ENCODE measurements at regions not wholly inside any gene's neighbourhood (a gene's known extent, or its start where the extent isn't known, plus 50 kb on each side); places are given as distances from the start of the nearest gene placed in this dataset.
"Not testable (repeated sequence)": the region's sequence is repeated elsewhere in the genome, so short reads cannot be mapped to it uniquely, and the experiment has no call there.

GRCh38 chr6:145279993-145280392 lies 455.3 kb downstream of the EPM2A start:
- DNase-seq (ENCODE audit: extremely low spot score in 2 of 2) = no peak
- Histone ChIP-seq H3K9me3 (no peaks in the 10 kb centered on the region), H3K27me3 (no peaks in the 10 kb centered on the region), H3K36me3 (no peaks in the 10 kb centered on the region), H3K27ac (no peak overlapping the region), H3K4me1 (no peaks in the 10 kb centered on the region), H3K4me3 (no peak overlapping the region)
- TF ChIP-seq CTCF (IDR thresholded peaks at IDR 0.05) (no peak), POLR2AphosphoS5 (IDR thresholded peaks at IDR 0.05; ENCODE audit: insufficient read depth in 1 of 2, low read depth in 1 of 2) (no peak), POLR2A (IDR thresholded peaks at IDR 0.05) (no peak)
- intact Hi-C loops (cut with DNase I) = no loop called here

GRCh38 chr6:145283209-145283608 lies 452.1 kb downstream of the EPM2A start:
- intact Hi-C loops (cut with DNase I); H3K4me1 ChIP-seq; H3K27ac ChIP-seq: not testable (repeated sequence)

GRCh38 chr6:145283856-145284255 lies 451.5 kb downstream of the EPM2A start:
- H3K36me3 ChIP-seq = no peaks in the 10 kb centered on the region
- intact Hi-C loops (cut with DNase I) = no loop called here

More at GRCh38 chr6:145283209-145283608, 452.1 kb downstream of the EPM2A start:
- H3K9me3 ChIP-seq; H3K4me3 ChIP-seq; H3K27me3 ChIP-seq; H3K36me3 ChIP-seq; DNase-seq (ENCODE audit: extremely low spot score in 2 of 2): not testable (repeated sequence)

GRCh38 chr6:145286916-145287315 lies 448.4 kb downstream of the EPM2A start:
- DNase-seq (ENCODE audit: extremely low spot score in 2 of 2) = no peak
- Histone ChIP-seq H3K4me3 (no peak overlapping the region), H3K27me3 (no peaks in the 10 kb centered on the region), H3K4me1 (no peaks in the 10 kb centered on the region), H3K27ac (no peak overlapping the region), H3K9me3 (no peaks in the 10 kb centered on the region), H3K36me3 (no peaks in the 10 kb centered on the region)
- TF ChIP-seq CTCF (IDR thresholded peaks at IDR 0.05) (no peak), POLR2AphosphoS5 (IDR thresholded peaks at IDR 0.05; ENCODE audit: insufficient read depth in 1 of 2, low read depth in 1 of 2) (no peak), POLR2A (IDR thresholded peaks at IDR 0.05) (no peak)
- intact Hi-C loops (cut with DNase I) = no loop called here

More at GRCh38 chr6:145283856-145284255, 451.5 kb downstream of the EPM2A start:
- TF ChIP-seq POLR2A (IDR thresholded peaks at IDR 0.05) = no peak
- TF ChIP-seq POLR2AphosphoS5 (IDR thresholded peaks at IDR 0.05; ENCODE audit: insufficient read depth in 1 of 2, low read depth in 1 of 2) = no peak
- no peak for TF ChIP-seq CTCF (IDR thresholded peaks at IDR 0.05)
- no peaks in the 10 kb centered on the region for H3K27me3 ChIP-seq
- no peaks in the 10 kb centered on the region for H3K4me1 ChIP-seq
- H3K4me3 ChIP-seq = no peak overlapping the region
- H3K9me3 ChIP-seq = no peaks in the 10 kb centered on the region
- DNase-seq (ENCODE audit: extremely low spot score in 2 of 2) = no peak
- no peak overlapping the region for H3K27ac ChIP-seq

- H3K4me3 ChIP-seq = no peak overlapping the region
- no peaks in the 10 kb centered on the region for H3K36me3 ChIP-seq
- H3K27ac ChIP-seq = no peak overlapping the region
- no peak for DNase-seq (ENCODE audit: extremely low spot score in 2 of 2)
- H3K4me1 ChIP-seq = no peaks in the 10 kb centered on the region
- H3K27me3 ChIP-seq = no peaks in the 10 kb centered on the region
- TF ChIP-seq POLR2AphosphoS5 (IDR thresholded peaks at IDR 0.05; ENCODE audit: insufficient read depth in 1 of 2, low read depth in 1 of 2) = no peak
- intact Hi-C loops (cut with DNase I) = no loop called here
- no peaks in the 10 kb centered on the region for H3K9me3 ChIP-seq
Observed at GRCh38 chr6:145289573-145289972, 445.7 kb downstream of the EPM2A start.

GRCh38 chr6:145290122-145290521 lies 445.2 kb downstream of the EPM2A start:
- intact Hi-C loops (cut with DNase I) = no loop called here
- Histone ChIP-seq H3K27me3 (no peaks in the 10 kb centered on the region), H3K4me1 (no peaks in the 10 kb centered on the region), H3K27ac (no peak overlapping the region), H3K36me3 (no peaks in the 10 kb centered on the region), H3K4me3 (no peak overlapping the region), H3K9me3 (no peaks in the 10 kb centered on the region)
- no peak for DNase-seq (ENCODE audit: extremely low spot score in 2 of 2)
- TF ChIP-seq POLR2A (IDR thresholded peaks at IDR 0.05) (no peak), POLR2AphosphoS5 (IDR thresholded peaks at IDR 0.05; ENCODE audit: insufficient read depth in 1 of 2, low read depth in 1 of 2) (no peak), CTCF (IDR thresholded peaks at IDR 0.05) (no peak)

Measured in vagina (tissue), 2 donors.